Bronchial epithelial cell (primary cell): ENCODE measurements at regions not wholly inside any gene's neighbourhood (a gene's known extent, or its start where the extent isn't known, plus 50 kb on each side); places are given as distances from the start of the nearest gene placed in this dataset.
A peak's percentile ranks its signal among the peaks of the same experiment; 100 is the strongest.
"Not testable (repeated sequence)": the region's sequence is repeated elsewhere in the genome, so short reads cannot be mapped to it uniquely, and the experiment has no call there.

Experiments
- DNase-seq: peaks from one replicate; pipeline ENCODE4 v3.0.0-alpha.2; 2010; ENCODE audit warnings: low read depth
- FAIRE-seq: peaks from 2 replicates; lab custom pipeline; 2011; peaks lifted over from hg19 to GRCh38; lab: Jason Lieb, UNC
- H3K27me3 ChIP-seq: 2 replicates; pipeline ENCODE4 v1.5.1; 2011; ENCODE audit warnings: low read length; ENCODE audit not compliant: control insufficient read depth, insufficient read depth
- H3K36me3 ChIP-seq: 2 replicates; pipeline ENCODE4 v1.5.1; 2011; ENCODE audit warnings: low read length; ENCODE audit not compliant: control insufficient read depth, insufficient read depth
- H3K4me3 ChIP-seq: 2 replicates; pipeline ENCODE4 v1.5.1; 2011; ENCODE audit warnings: mild to moderate bottlenecking, low read depth, low read length, control low read depth
- TF ChIP-seq, protein P1 (sequence below): IDR thresholded peaks from 2 replicates; pipeline ENCODE4 v1.5.1; 2011; ENCODE audit warnings: mild to moderate bottlenecking, moderate library complexity, low read length, control low read depth, inconsistent platforms; ENCODE audit not compliant: insufficient read depth, severe bottlenecking

DNA sequence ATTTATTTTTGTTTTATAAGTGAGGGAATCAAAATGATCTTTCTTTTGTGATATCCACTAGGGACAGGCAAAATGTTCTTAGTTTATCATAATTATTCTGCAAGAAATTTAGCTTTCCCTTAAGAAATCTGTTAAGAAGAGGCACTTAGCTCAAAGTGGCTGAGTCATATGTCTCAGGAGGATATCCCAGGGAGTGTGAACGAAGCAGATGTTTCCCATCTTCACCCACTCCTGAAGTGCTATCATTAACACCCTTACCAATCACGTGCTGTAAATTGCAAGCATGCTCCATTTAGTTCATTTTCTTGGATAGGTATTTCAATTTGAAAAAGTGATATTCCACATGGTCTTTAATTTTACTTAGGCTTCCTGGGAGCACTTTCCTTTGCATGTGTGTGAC, 774.3 kb upstream of the TMEFF2 start:
- H3K36me3 ChIP-seq: no peaks in the 10 kb centered on the region
- no peaks in the 10 kb centered on the region for H3K27me3 ChIP-seq
- no peak for FAIRE-seq
- no peak for DNase-seq
- TF ChIP-seq, protein P1, sequence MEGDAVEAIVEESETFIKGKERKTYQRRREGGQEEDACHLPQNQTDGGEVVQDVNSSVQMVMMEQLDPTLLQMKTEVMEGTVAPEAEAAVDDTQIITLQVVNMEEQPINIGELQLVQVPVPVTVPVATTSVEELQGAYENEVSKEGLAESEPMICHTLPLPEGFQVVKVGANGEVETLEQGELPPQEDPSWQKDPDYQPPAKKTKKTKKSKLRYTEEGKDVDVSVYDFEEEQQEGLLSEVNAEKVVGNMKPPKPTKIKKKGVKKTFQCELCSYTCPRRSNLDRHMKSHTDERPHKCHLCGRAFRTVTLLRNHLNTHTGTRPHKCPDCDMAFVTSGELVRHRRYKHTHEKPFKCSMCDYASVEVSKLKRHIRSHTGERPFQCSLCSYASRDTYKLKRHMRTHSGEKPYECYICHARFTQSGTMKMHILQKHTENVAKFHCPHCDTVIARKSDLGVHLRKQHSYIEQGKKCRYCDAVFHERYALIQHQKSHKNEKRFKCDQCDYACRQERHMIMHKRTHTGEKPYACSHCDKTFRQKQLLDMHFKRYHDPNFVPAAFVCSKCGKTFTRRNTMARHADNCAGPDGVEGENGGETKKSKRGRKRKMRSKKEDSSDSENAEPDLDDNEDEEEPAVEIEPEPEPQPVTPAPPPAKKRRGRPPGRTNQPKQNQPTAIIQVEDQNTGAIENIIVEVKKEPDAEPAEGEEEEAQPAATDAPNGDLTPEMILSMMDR: no peak
- H3K4me3 ChIP-seq: no peak overlapping the region

DNA sequence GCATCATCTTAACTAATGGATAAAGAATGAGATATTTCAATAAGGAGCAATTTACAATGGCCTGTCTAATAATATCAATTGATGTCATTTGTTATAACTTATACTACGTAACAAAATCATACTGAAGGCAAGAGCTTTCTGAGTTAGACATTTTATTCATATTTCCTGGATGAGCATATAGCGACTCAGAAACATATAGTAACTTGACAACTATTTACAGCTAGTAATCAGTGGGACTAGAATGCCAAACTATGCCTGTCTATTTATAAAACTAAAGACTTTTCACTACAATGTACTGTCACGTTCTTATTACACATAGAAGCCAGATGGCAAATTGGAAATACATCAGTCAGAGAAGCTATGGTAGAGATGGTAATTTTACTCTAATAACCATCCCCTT, 766.2 kb upstream of the TMEFF2 start:
- FAIRE-seq (no peak), DNase-seq (peak; percentile 84)
- Histone ChIP-seq H3K27me3 (no peaks in the 10 kb centered on the region), H3K36me3 (no peaks in the 10 kb centered on the region), H3K4me3 (no peak overlapping the region)
- TF ChIP-seq, protein P1: no peak

DNA sequence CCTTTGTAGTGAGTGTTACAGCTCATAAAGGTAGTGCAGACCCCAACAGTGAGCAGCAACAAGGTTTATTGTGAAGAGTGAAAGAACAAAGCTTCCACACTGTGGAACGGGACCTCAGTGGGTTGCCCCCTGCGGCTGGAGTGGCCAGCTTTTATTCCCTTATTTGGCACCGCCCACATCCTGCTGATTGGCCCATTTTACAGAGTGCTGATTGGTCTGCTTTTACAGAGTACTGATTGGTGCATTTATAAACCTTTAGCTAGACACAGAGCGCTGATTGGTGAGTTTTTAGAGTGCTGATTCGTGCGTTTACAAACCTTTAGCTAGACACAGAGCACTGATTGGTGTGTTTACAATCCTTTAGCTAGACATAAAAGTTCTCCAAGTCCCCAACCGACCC, 763.9 kb upstream of the TMEFF2 start:
- DNase-seq, H3K27me3 ChIP-seq, H3K36me3 ChIP-seq, H3K4me3 ChIP-seq, FAIRE-seq: not testable (repeated sequence)

DNA sequence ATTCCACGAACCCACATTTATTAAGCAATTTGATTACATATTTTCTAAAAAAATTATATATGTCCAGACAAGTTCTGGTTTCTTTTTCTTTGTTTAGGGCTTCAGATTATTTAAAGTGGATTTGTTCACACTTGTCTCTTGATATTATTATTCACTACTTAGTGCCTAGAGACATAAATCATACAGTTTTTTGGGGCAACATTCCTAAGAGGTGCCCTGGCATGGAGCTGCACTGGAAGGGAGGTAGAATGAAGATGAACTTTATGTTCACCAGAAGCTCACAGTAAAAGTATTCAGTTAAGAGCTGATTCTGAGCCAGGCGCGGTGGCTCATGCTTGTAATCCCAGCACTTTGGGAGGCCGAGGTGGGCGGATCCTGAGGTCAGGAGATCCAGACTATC, 762.7 kb upstream of the TMEFF2 start:
- FAIRE-seq (no peak), DNase-seq (peak; percentile 95)
- no peaks in the 10 kb centered on the region for H3K27me3 ChIP-seq
- no peaks in the 10 kb centered on the region for H3K36me3 ChIP-seq
- TF ChIP-seq, protein P1: no peak
- H3K4me3 ChIP-seq: no peak overlapping the region

DNA sequence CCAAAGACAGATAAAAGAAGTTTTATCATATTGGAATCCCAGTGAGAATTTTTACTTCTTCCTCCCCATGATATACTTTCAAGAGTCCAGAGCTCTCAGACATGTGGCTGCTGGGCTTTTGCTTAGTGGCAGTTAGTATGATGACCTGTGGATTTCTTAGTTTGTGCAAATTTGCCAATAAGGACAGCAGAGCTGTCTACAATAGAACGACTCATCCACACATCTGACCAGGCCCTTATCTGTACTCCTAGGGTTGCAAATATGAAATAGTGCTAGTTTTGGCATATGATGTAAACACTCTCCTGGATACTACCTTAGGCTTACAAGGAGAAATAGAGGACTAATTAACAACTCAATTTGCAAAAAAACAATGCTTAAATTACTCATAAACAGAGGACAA, 758.4 kb upstream of the TMEFF2 start:
- Histone ChIP-seq H3K36me3 (no peaks in the 10 kb centered on the region), H3K27me3 (no peaks in the 10 kb centered on the region), H3K4me3 (no peak overlapping the region)
- peak; percentile 40 for DNase-seq
- no peak for FAIRE-seq
- TF ChIP-seq, protein P1: no peak

DNA sequence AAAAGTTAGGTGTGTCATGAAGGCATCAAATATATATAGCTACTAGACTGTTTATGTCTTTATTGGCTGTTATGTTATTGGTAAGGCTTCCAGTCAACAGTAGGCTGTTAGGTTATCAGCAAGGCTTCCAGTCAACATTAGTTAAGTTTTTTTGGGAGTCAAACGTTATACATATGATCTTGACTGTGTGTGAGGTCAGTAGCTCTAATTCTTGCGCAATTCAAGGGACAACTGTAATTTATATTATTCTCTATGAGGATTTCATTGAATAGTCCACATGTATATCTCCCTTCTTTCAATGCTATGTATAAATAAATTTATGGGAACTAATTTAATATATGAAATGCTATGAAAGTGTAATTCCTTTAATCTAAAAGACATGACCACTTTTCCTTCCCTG, 757.5 kb upstream of the TMEFF2 start:
- no peaks in the 10 kb centered on the region for H3K27me3 ChIP-seq
- no peak for FAIRE-seq
- DNase-seq: no peak
- H3K36me3 ChIP-seq: no peaks in the 10 kb centered on the region
- TF ChIP-seq, protein P1: no peak
- no peak overlapping the region for H3K4me3 ChIP-seq
